HUES48 (cell line): ENCODE measurements at regions not wholly inside any gene's neighbourhood (a gene's known extent, or its start where the extent isn't known, plus 50 kb on each side); places are given as distances from the start of the nearest gene placed in this dataset.
"Not testable (repeated sequence)": the region's sequence is repeated elsewhere in the genome, so short reads cannot be mapped to it uniquely, and the experiment has no call there.

Source experiments
- H3K27ac ChIP-seq: one replicate; pipeline ENCODE4 v1.7.0; 2013; ENCODE audit warnings: low read depth, low read length, inconsistent platforms
- H3K27me3 ChIP-seq: 2 replicates; pipeline ENCODE4 v1.6.1; 2013; ENCODE audit warnings: mild to moderate bottlenecking, low read length; ENCODE audit not compliant: control insufficient read depth, insufficient read depth
- H3K36me3 ChIP-seq: 2 replicates; pipeline ENCODE4 v1.6.1; 2013; ENCODE audit warnings: low read length; ENCODE audit not compliant: control insufficient read depth, insufficient read depth
- H3K4me1 ChIP-seq: 2 replicates; pipeline ENCODE4 v1.6.1; 2013; ENCODE audit warnings: mild to moderate bottlenecking, low read length; ENCODE audit not compliant: control insufficient read depth, insufficient read depth
- H3K4me3 ChIP-seq: 2 replicates; pipeline ENCODE4 v1.5.1; 2013; ENCODE audit warnings: mild to moderate bottlenecking, low read depth, low read length
- H3K9ac ChIP-seq: 2 replicates; pipeline ENCODE4 v1.6.1; 2013; ENCODE audit warnings: mild to moderate bottlenecking, low read depth, low read length, moderate library complexity
- H3K9me3 ChIP-seq: 2 replicates; pipeline ENCODE4 v1.6.1; 2013; ENCODE audit warnings: low read length; ENCODE audit not compliant: control insufficient read depth, insufficient read depth

DNA sequence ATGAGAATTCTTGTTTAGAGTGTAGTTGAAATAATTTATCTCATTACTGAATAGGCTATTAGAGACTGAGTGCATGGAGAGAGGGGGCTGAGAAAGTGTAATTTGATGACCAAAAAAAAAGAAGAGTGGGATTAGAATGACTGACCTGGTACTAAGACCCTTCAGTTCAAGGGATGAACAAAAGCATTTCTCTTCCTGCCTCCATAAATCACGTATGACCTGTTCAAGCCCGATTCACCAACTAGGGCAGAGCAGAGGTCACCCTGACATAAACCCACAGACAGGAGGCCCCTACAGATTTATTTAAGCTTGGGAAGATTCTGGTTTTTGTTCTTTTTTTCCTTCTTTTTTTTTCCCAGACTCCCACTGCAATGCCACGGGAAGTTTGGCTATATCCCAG lies 123.7 kb upstream of the COP1 start:
- Histone ChIP-seq H3K9ac (no peak overlapping the region), H3K27ac (no peak overlapping the region), H3K9me3 (no peaks in the 10 kb centered on the region), H3K4me1 (no peaks in the 10 kb centered on the region), H3K27me3 (no peaks in the 10 kb centered on the region), H3K36me3 (no peaks in the 10 kb centered on the region), H3K4me3 (no peak overlapping the region)

DNA sequence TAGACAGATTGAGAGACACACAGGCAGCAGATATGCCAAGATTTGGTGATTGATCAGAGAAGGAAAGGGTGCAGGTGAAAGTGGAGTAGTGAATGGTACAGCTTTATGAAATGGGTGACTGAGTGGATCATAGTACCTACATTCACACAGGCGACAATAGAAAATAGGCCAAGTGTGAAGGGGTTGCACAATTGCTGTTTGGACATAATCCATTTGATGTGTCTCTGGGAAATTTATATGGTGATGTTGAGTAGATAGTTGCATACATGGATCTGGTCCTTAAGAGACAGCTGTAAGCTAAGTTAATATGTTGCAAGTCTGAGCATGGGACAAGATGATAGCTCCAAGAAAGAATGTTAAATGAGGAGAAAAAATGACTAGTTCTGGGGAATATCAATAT lies 118.6 kb upstream of the COP1 start:
- no peak overlapping the region for H3K27ac ChIP-seq
- H3K4me1 ChIP-seq, result no peaks in the 10 kb centered on the region
- H3K9ac ChIP-seq, result no peak overlapping the region
- no peaks in the 10 kb centered on the region for H3K36me3 ChIP-seq
- no peak overlapping the region for H3K4me3 ChIP-seq
- H3K9me3 ChIP-seq, result no peaks in the 10 kb centered on the region
- no peaks in the 10 kb centered on the region for H3K27me3 ChIP-seq

DNA sequence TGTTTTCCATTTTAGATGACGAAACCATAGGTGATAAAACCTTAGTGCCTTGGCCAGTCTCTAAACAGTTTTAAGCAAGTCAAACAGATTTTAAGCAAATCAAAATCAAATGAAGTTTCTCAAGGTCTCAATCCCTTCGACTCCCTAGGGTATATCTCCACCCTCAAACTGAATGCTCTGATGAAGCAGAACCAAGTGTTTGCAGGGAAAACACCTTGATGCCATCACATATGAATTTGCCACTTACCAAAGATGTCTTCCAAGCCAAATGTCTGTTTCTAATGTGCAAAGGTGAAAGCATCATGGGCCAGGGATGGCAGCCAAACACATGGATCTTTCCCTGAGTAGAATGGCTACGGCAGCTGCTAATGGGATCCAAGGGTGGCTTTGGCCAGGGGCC lies 116.4 kb upstream of the COP1 start:
- no peaks in the 10 kb centered on the region for H3K36me3 ChIP-seq

DNA sequence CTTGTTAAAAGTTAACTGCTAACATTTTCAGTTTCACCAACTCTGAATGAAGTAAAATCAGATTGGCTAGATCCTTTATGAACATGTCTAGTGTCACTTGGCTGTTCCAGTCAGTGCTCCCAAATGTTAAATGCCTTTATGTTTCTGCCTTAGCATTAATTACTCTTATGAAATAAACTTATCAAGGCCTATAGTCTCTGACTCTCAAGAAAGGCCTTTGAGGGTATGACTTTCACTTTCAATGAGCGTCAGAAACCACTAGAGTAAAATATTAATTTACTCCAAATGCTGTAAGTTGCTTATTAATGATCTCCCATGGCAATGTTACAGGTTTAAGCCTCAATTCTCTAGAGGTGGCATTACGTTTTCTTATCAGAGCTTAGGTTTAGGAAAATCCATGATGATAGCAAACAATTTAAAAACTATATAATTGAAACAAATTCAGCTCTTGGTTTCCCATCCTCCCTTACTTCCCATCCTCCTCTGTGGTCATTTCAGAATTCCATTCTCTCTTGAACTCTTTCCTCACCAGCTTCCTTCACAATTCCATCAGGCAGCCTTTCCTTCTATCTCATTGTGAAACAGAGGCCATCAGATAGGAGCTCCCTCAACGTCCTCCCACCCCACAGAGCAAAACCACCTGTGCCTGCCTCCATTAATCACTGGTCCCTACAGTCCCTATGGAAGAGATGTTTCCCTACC lies 108.6 kb upstream of the COP1 start:
- Histone ChIP-seq H3K4me1 (no peaks in the 10 kb centered on the region), H3K4me3 (no peak overlapping the region), H3K27ac (no peak overlapping the region), H3K36me3 (no peaks in the 10 kb centered on the region), H3K9me3 (peaks cover 4% of the 10 kb centered on the region; the same call in 1 of the 2 replicates), H3K9ac (no peak overlapping the region), H3K27me3 (no peaks in the 10 kb centered on the region)

More for the DNA sequence above, 116.4 kb upstream of the COP1 start:
- Histone ChIP-seq H3K4me3 (no peak overlapping the region), H3K4me1 (no peaks in the 10 kb centered on the region), H3K9me3 (no peaks in the 10 kb centered on the region), H3K27ac (no peak overlapping the region), H3K27me3 (no peaks in the 10 kb centered on the region), H3K9ac (no peak overlapping the region)

DNA sequence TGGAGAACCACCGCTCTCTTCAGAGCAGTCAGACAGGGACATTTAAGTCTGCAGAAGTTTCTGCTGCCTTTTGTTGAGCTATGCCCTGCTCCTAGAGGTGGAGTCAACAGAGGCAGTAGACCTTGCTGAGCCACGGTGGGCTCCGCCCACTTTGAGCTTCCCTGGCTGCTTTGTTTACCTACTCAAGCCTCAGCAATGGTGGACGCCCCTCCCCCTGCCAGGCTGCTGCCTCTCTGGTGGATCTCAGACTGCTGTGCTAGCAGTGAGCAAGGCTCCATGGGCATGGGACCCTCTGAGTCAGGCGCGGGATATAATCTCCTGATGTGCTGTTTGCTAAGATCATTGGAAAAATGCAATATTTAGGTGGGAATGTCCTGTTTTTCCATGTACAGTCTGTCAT lies 89.5 kb upstream of the COP1 start:
- H3K9ac ChIP-seq, H3K4me3 ChIP-seq, H3K4me1 ChIP-seq, H3K27ac ChIP-seq, H3K36me3 ChIP-seq, H3K27me3 ChIP-seq: not testable (repeated sequence)
- peaks cover 11% of the 10 kb centered on the region for H3K9me3 ChIP-seq

DNA sequence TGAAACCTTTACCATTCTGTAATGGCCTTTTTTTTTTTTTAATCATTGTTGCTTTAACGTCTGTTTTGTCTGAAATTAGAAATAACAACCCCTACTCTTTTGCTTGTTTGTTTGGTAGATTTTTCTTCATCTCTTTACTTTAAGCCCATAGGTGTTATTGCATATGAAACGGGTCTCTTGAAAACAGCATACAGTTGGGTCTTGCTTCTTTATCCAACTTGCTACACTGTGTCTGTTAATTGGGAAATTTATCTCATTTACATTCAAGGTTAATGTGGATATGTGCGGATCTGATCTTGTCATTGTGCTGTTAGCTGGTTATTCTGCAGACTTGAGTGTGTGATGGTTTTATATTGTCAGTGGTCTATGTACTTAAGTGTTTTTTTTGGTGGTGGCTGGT lies 78.9 kb upstream of the COP1 start:
- no peaks in the 10 kb centered on the region for H3K27me3 ChIP-seq
- H3K4me3 ChIP-seq, result no peak overlapping the region
- no peak overlapping the region for H3K27ac ChIP-seq
- H3K9ac ChIP-seq, result no peak overlapping the region
- no peaks in the 10 kb centered on the region for H3K4me1 ChIP-seq
- no peaks in the 10 kb centered on the region for H3K36me3 ChIP-seq
- H3K9me3 ChIP-seq, result peaks cover 8% of the 10 kb centered on the region; the same call in 1 of the 2 replicates

DNA sequence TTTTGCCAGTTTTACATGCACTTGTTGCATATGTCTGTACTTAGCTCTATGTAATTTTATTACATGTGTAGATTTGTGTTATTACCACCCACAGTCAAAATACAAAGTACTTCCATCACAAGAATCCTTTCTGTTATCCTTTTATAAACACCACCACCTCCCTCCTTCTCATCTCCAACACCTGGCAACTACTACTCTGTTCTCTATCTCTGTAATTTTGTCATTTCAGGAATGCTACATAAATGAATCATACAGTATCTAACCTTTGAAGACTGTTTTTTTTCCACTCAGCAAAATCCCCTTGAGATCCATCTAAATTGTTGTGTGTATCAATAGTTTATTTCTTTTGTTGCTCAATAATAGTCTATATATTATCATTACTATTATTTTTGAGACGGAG lies 64.5 kb upstream of the COP1 start:
- Histone ChIP-seq H3K36me3 (no peaks in the 10 kb centered on the region), H3K4me1 (no peaks in the 10 kb centered on the region), H3K27me3 (no peaks in the 10 kb centered on the region), H3K9ac (no peak overlapping the region), H3K27ac (no peak overlapping the region), H3K9me3 (no peaks in the 10 kb centered on the region), H3K4me3 (no peak overlapping the region)
